ENCODE measurements at regions not wholly inside any gene's neighbourhood (a gene's known extent, or its start where the extent isn't known, plus 50 kb on each side); places are given as distances from the start of the nearest gene placed in this dataset.

DNA sequence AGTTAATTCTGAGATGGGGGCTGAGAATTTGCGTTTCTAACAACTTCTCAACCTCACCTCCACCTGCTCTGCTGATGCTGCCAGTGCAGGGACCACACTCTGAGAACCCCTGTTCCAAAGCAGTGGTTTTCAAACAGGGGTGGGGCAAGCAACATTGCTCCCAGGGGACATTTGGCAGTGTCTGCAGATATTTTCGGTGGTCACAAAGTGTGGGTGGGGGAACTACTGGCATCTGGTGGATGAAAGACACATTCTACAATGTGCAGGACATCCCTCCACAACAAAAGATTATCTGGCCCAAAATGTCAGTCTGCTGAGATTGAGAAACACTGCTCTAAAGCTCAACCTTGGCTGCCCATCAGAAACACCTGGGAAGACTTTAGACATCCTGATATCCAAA is 188.7 kb upstream of the SATB2 start:
- no peak for TF ChIP-seq Cebpa-rat (IDR thresholded peaks at IDR 0.05)
- H3K9ac ChIP-seq = no peak overlapping the region
- H3K4me2 ChIP-seq = 0 out of 2 replicates have a peak overlapping the region, but pooled peaks have one; percentile 10
- H3K9me3 ChIP-seq = no peaks in the 10 kb centered on the region
- H3K4me1 ChIP-seq = peaks cover 10% of the 10 kb centered on the region; the same call in 1 of the 2 replicates
- no peak overlapping the region for H3K27ac ChIP-seq
- H3K27me3 ChIP-seq = no peaks in the 10 kb centered on the region
- H3K4me3 ChIP-seq = no peak overlapping the region
- no peaks in the 10 kb centered on the region for H4K20me1 ChIP-seq
- H3K36me3 ChIP-seq = no peaks in the 10 kb centered on the region

DNA sequence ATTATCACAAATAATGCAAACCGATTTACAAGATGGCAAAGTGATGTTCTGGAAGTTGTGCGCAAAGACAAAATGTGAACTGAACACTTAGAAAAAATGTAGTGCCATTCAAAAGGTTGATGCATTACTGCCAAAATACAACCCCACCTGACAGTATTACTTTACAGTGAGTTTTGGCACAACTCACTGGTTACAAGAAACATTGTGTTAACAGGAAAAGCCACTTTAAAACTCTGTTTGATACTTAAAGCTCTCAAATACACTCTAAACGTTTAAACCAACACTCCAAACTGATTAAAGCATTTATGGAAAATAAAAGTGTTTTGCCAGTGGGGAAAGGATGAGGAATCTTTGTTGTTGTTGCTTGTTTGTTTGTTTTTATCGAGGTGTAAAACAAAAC is 173.4 kb upstream of the SATB2 start:
- Histone ChIP-seq H3K4me1 (no peaks in the 10 kb centered on the region), H4K20me1 (no peaks in the 10 kb centered on the region), H3K27me3 (no peaks in the 10 kb centered on the region), H3K9me3 (no peaks in the 10 kb centered on the region), H3K27ac (no peak overlapping the region), H3K36me3 (no peaks in the 10 kb centered on the region), H3K4me2 (no peak overlapping the region), H3K9ac (no peak overlapping the region), H3K4me3 (no peak overlapping the region)
- TF ChIP-seq Cebpa-rat (IDR thresholded peaks at IDR 0.05) = no peak

DNA sequence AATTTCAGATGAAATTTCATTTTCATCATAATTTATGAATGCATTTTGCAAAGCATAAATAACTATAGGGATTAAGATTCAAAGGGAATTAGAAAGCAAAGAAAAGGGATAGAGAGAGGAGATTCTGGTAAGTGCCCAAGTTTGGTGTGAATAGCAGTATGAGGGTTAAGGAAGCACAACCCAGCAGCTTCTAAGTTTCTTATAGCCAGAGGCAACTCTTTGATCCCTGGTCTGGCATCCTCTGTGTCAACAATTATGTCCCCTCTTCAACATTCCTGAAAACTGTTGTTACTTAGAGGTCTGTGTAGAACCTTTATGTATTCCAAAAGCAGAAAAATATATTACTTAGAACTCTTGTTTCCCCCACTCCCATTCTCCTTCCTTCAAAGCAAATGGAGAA is 171.6 kb upstream of the SATB2 start:
- H3K27ac ChIP-seq = no peak overlapping the region
- no peak overlapping the region for H3K9ac ChIP-seq
- H3K4me2 ChIP-seq = no peak overlapping the region
- no peaks in the 10 kb centered on the region for H4K20me1 ChIP-seq
- no peaks in the 10 kb centered on the region for H3K27me3 ChIP-seq
- no peaks in the 10 kb centered on the region for H3K9me3 ChIP-seq
- no peaks in the 10 kb centered on the region for H3K4me1 ChIP-seq
- H3K36me3 ChIP-seq = no peaks in the 10 kb centered on the region
- TF ChIP-seq Cebpa-rat (IDR thresholded peaks at IDR 0.05) = no peak
- no peak overlapping the region for H3K4me3 ChIP-seq

DNA sequence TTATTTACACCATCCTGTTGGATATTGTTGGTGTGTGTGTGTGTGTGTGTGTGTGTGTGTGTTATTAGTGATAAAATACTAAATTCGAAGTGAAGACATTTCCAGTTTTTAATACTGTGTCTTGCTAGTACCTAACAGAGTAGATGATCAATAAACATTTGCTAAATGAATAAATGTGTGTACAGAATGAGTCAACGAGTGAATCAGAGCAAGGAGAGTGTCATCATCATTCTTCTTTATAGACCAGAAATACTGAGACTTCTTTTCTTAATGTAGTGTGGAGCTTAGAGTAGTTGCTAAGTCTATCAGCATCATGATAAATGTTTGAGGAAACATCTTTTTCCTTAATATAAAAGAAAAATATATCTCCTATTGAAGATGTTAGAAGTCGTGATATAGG is 169.7 kb upstream of the SATB2 start:
- Histone ChIP-seq H3K36me3 (no peaks in the 10 kb centered on the region), H3K4me3 (no peak overlapping the region), H3K4me2 (no peak overlapping the region), H3K4me1 (no peaks in the 10 kb centered on the region), H3K9me3 (no peaks in the 10 kb centered on the region), H3K27ac (no peak overlapping the region), H3K27me3 (no peaks in the 10 kb centered on the region), H3K9ac (no peak overlapping the region), H4K20me1 (no peaks in the 10 kb centered on the region)
- TF ChIP-seq Cebpa-rat (IDR thresholded peaks at IDR 0.05) = no peak

DNA sequence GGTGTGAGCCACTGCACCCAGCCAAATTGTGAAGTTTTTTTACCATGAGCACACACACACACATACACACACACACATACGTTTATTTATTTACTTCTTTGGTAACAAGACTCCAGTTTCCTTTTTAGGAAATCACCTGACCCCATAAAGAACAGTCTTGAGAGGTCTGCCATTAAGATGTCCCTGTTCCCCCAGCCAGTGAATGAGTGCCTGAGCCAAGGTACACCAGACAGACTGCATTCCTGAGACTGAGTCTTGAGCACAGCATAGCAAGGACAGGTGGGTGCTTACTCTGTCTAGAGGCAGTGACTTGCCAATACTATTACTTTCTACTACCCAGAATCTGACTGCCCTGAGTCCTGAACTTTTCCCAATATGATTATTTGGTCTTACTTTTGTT is 167.2 kb upstream of the SATB2 start:
- no peaks in the 10 kb centered on the region for H4K20me1 ChIP-seq
- H3K4me3 ChIP-seq = no peak overlapping the region
- H3K4me2 ChIP-seq = no peak overlapping the region
- no peak for TF ChIP-seq Cebpa-rat (IDR thresholded peaks at IDR 0.05)
- H3K36me3 ChIP-seq = no peaks in the 10 kb centered on the region
- no peak overlapping the region for H3K27ac ChIP-seq
- no peaks in the 10 kb centered on the region for H3K27me3 ChIP-seq
- H3K9ac ChIP-seq = no peak overlapping the region
- no peaks in the 10 kb centered on the region for H3K4me1 ChIP-seq
- H3K9me3 ChIP-seq = no peaks in the 10 kb centered on the region

DNA sequence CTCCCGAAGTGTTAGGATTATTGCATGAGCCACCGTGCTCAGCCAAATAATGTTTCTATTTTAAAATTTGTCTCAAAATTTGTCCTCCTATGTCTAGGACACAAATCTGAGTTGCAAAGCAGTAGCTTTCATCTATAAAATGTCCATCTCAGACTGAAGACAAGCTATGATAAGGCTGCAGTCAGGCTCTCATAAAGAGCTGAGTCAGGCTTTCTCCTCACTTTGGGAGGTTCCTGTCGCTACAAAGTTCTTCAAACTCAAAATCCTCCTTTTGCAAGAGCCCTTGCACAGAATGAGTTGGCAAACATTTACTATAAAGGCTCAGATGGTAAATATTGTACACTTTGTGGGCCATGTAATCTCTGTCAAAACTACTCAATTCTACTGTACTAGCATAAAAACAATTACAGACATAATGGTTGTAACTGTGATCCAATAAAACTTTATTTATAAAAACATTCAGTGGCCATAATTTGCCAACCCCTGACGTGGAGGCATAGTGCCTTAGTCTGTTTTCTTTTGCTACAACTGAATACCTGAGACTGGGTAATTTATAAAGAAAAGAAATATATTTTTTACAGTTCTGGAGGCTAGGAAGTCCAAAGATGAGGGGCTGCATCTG is 154.9 kb upstream of the SATB2 start:
- Histone ChIP-seq H3K4me3 (no peak overlapping the region), H3K9me3 (no peaks in the 10 kb centered on the region), H3K9ac (no peak overlapping the region), H3K27ac (no peak overlapping the region), H3K36me3 (no peaks in the 10 kb centered on the region), H4K20me1 (no peaks in the 10 kb centered on the region), H3K4me1 (no peaks in the 10 kb centered on the region), H3K27me3 (no peaks in the 10 kb centered on the region), H3K4me2 (no peak overlapping the region)
- no peak for TF ChIP-seq Cebpa-rat (IDR thresholded peaks at IDR 0.05)

DNA sequence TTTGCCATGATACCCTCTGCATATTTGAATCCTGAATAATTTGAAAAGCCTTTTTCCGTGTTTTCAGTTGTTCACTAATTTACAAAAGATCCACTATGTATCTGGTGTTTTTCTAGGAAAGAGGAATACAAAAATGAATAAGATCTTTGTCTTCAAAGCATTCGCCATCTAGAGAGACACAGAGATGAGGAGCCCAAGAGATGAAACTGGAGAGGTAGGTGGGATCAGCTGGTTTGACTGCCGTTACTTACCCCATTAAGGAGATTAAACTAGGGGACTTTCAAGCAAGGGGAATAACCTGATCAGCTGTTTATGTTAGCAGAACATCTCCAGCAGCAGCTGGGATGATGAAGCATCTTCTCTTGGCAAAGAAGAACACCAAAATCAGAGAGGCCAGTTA is 150.2 kb upstream of the SATB2 start:
- H3K4me2 ChIP-seq = no peak overlapping the region
- no peaks in the 10 kb centered on the region for H3K36me3 ChIP-seq
- H4K20me1 ChIP-seq = no peaks in the 10 kb centered on the region
- no peak overlapping the region for H3K9ac ChIP-seq
- H3K4me3 ChIP-seq = no peak overlapping the region
- no peak overlapping the region for H3K27ac ChIP-seq
- peaks cover 16% of the 10 kb centered on the region for H3K4me1 ChIP-seq
- H3K27me3 ChIP-seq = no peaks in the 10 kb centered on the region
- TF ChIP-seq Cebpa-rat (IDR thresholded peaks at IDR 0.05) = no peak
- peaks cover 8% of the 10 kb centered on the region for H3K9me3 ChIP-seq

DNA sequence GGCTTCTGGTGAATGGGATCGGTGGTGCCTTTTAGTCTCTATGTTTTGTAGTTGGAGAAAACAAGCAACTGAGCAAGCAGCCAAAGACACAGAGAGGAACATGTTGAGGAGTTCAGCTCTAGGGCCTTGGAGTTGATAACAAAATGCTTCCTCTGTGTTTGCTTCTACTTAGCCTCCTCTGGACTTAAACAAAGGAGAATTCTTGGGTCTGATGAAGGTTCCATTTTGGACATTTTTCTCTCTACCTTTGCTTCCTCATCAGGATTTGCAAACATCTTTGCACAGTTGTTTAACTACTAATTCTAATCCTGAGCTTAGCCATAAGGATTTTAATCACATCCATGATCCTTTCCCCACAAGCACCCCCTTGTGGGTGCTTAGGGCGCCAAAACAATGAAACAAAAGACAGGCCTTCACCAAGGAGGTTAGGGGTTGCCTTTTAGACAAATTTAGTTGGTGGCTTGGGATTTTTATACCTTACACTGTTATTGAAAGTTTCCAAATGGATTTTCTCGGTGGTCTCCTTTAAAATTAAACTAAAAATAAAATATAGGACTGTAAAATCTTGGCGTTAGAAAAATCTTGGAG is 148.5 kb upstream of the SATB2 start:
- no peak for TF ChIP-seq Cebpa-rat (IDR thresholded peaks at IDR 0.05)
- no peak overlapping the region for H3K4me3 ChIP-seq
- H3K27ac ChIP-seq = peak overlapping the region; percentile 50; the same call in 1 of the 2 replicates

DNA sequence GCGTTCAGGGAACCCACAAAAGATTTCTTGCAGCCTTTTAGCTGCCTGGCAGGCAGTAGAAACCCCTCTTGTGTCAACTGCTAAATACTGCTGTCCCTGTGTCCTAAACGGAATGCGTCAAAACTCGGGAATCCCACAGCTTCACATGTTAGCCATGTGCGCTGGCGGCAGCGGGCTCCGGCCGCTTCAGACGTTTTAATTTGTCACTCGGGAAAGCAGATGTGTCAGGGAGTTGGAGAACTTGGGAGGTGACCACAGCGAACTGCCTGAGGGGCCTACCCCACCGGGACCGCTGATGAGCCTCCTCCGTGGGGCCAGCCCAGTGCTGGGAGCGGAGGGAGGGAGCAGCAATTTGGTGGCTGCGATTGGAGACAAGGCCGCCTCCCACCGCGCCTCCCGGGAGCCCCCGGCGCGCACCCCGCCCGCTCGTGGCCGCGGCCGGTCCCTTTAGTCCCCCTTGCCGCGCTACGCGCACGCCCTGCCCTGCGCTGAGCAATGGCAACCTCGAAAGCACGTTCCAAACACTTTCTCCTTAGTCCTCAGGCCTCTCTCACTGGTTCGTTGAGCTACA is 146.1 kb upstream of the SATB2 start:
- no peak for TF ChIP-seq Cebpa-rat (IDR thresholded peaks at IDR 0.05)
- Histone ChIP-seq H3K4me3 (no peak overlapping the region), H3K27ac (no peak overlapping the region), H3K9ac (no peak overlapping the region), H4K20me1 (no peaks in the 10 kb centered on the region), H3K36me3 (no peaks in the 10 kb centered on the region), H3K27me3 (no peaks in the 10 kb centered on the region), H3K9me3 (peaks cover 8% of the 10 kb centered on the region), H3K4me1 (peaks cover 16% of the 10 kb centered on the region), H3K4me2 (no peak overlapping the region)

More for the DNA sequence above, 148.5 kb upstream of the SATB2 start:
- Histone ChIP-seq H4K20me1 (no peaks in the 10 kb centered on the region), H3K9ac (no peak overlapping the region), H3K4me1 (peaks cover 16% of the 10 kb centered on the region), H3K9me3 (peaks cover 8% of the 10 kb centered on the region), H3K27me3 (no peaks in the 10 kb centered on the region), H3K4me2 (peak overlapping the region; percentile 80), H3K36me3 (no peaks in the 10 kb centered on the region)

DNA sequence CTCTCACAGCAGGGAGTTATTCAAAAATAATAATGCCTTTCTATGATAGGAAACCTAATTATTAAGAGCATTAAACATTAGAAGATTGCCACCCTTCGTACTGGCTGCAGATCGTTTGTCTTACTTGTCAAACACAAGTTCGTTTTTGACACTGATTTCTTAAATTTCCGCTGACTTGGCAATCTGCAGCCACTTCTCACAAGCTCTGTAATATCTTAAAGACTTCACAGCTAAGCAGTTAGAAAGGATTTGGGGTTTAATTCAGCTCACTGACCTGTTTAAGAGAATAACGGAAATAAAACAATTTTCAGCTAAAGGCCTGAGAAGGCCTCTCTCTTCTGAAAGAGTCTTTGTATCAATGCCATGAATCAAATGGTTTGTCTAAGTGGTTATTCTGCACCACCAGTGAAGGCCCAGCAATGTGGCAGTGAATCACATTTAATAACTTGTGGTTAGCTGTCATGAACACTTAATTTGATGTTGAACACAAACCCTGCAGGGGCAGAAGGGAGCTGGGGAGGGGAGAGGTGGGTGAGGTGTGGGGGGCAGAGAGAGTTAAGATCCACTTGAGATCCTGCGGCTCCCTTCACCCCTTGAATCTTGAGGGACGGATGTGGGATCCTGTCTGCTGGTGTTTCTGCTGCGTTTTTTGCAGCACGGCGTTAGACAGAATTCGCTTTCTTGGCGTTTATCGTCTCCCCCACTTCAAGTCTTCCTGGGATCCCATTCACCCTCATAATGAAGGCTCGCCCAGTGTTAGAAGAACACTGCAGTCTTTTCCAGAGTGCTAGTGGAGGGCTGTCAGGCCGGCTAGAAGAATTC is 145.4 kb upstream of the SATB2 start:
- H3K9me3 ChIP-seq = peaks cover 8% of the 10 kb centered on the region
- H3K9ac ChIP-seq = no peak overlapping the region
- no peaks in the 10 kb centered on the region for H3K36me3 ChIP-seq
- H3K4me1 ChIP-seq = peaks cover 16% of the 10 kb centered on the region
- H3K27ac ChIP-seq = no peak overlapping the region
- no peak for TF ChIP-seq Cebpa-rat (IDR thresholded peaks at IDR 0.05)
- no peaks in the 10 kb centered on the region for H4K20me1 ChIP-seq
- H3K4me3 ChIP-seq = no peak overlapping the region
- H3K4me2 ChIP-seq = no peak overlapping the region
- no peaks in the 10 kb centered on the region for H3K27me3 ChIP-seq
